IMR-90 (cell line): ENCODE measurements at regions not wholly inside any gene's neighbourhood (a gene's known extent, or its start where the extent isn't known, plus 50 kb on each side); places are given as distances from the start of the nearest gene placed in this dataset.

Experiments used
- ATAC-seq: fragments of 200-7000 bp; cut with Tn5 transposase; 2 replicates; pipeline ENCODE4 v1.9.1; 2020; ENCODE audit warnings: low read depth, mild to moderate bottlenecking, moderate library complexity
- BruUV-seq: library from RNA; stranded (reverse); fragments of 400-500 nt; replicated peaks from 2 replicates; lab custom pipeline; 2021; lab: Mats Ljungman, UMichigan
- CTCF ChIA-PET: fragments of 300-600 bp; formaldehyde crosslinking; extraction: SDS; loops from one replicate; lab custom pipeline; 2021; ENCODE audit warnings: antibody characterized with exemption; lab: Yijun Ruan, JAX
- POLR2A ChIA-PET: fragments of 300-600 bp; sonication (Branson Sonifier 250); formaldehyde crosslinking; loops from one replicate; lab custom pipeline; 2022; ENCODE audit warnings: antibody characterized with exemption; ENCODE audit not compliant: unreplicated experiment; lab: Charles Lee
- DNase-seq: peaks from one replicate; pipeline ENCODE4 v3.0.0; 2013
- H2AFZ ChIP-seq: replicated peaks from 2 replicates; pipeline ENCODE3; 2013; ENCODE audit warnings: low read length, mild to moderate bottlenecking; ENCODE audit not compliant: poor library complexity
- H2AK5ac ChIP-seq: 2 replicates; pipeline ENCODE4 v1.6.1; 2013; ENCODE audit warnings: low read depth, low read length, inconsistent platforms
- H2AK9ac ChIP-seq: replicated peaks from 2 replicates; pipeline ENCODE3; 2013; ENCODE audit warnings: mild to moderate bottlenecking, low read depth, low read length, moderate library complexity; ENCODE audit not compliant: poor library complexity
- H2BK120ac ChIP-seq: 2 replicates; pipeline ENCODE4 v1.6.1; 2013; ENCODE audit warnings: low read depth, low read length, inconsistent platforms
- H2BK15ac ChIP-seq: 3 replicates; pipeline ENCODE4 v1.6.1; 2013; ENCODE audit warnings: low read depth, low read length, inconsistent platforms
- H2BK20ac ChIP-seq: 2 replicates; pipeline ENCODE4 v1.6.1; 2013; ENCODE audit warnings: low read depth, mild to moderate bottlenecking, inconsistent platforms, low read length, moderate library complexity
- H2BK5ac ChIP-seq: 2 replicates; pipeline ENCODE4 v1.6.1; 2013; ENCODE audit warnings: mild to moderate bottlenecking, low read depth, low read length, inconsistent platforms; ENCODE audit not compliant: poor library complexity, severe bottlenecking
- H3K14ac ChIP-seq: replicated peaks from 2 replicates; pipeline ENCODE4 v1.6.1; 2013; ENCODE audit warnings: low read depth, low read length, inconsistent platforms
- H3K18ac ChIP-seq: 2 replicates; pipeline ENCODE4 v1.6.1; 2013; ENCODE audit warnings: low read depth, low read length, control low read depth
- H3K23ac ChIP-seq: 2 replicates; pipeline ENCODE4 v1.6.1; 2013; ENCODE audit warnings: low read depth, low read length, inconsistent platforms
- H3K27ac ChIP-seq: 2 replicates; pipeline ENCODE4 v1.5.1; 2013; ENCODE audit warnings: mild to moderate bottlenecking, control low read depth, low read length; ENCODE audit not compliant: insufficient read depth
- H3K27me3 ChIP-seq: 2 replicates; pipeline ENCODE4 v1.6.1; 2013; ENCODE audit warnings: low read length; ENCODE audit not compliant: control insufficient read depth, insufficient read depth
- H3K36me3 ChIP-seq: 2 replicates; pipeline ENCODE4 v1.6.1; 2013; ENCODE audit warnings: low read length, mixed read lengths; ENCODE audit not compliant: control insufficient read depth, insufficient read depth
- H3K4ac ChIP-seq: 2 replicates; pipeline ENCODE4 v1.6.1; 2013; ENCODE audit warnings: low read depth, low read length, inconsistent platforms
- H3K4me1 ChIP-seq: 2 replicates; pipeline ENCODE4 v1.6.1; 2013; ENCODE audit warnings: low read length, mixed read lengths; ENCODE audit not compliant: control insufficient read depth, insufficient read depth
- H3K4me2 ChIP-seq: 2 replicates; pipeline ENCODE4 v1.6.1; 2013; ENCODE audit warnings: low read depth, mild to moderate bottlenecking, control low read depth, low read length, moderate library complexity
- H3K4me3 ChIP-seq: 2 replicates; pipeline ENCODE4 v1.5.1; 2013; ENCODE audit warnings: low read depth, mild to moderate bottlenecking, control low read depth, low read length, moderate library complexity; ENCODE audit not compliant: insufficient read depth
- H3K56ac ChIP-seq: 2 replicates; pipeline ENCODE4 v1.6.1; 2013; ENCODE audit warnings: low read length, inconsistent platforms; ENCODE audit not compliant: insufficient read depth; ENCODE audit errors: extremely low read depth
- H3K79me1 ChIP-seq, 2 experiments: 2 replicates each; pipeline ENCODE4 v1.6.1; 2013; ENCODE audit warnings: low read length in 2 of 2, inconsistent platforms in 1 of 2, low read depth in 1 of 2
- H3K9ac ChIP-seq: 2 replicates; pipeline ENCODE4 v1.6.1; 2013; ENCODE audit warnings: low read depth, low read length, control low read depth
- H3K9me1 ChIP-seq: 2 replicates; pipeline ENCODE4 v1.6.1; 2013; ENCODE audit warnings: low read length, inconsistent platforms; ENCODE audit not compliant: insufficient read depth
- H3K9me3 ChIP-seq: 2 replicates; pipeline ENCODE4 v1.6.1; 2013; ENCODE audit warnings: low read length; ENCODE audit not compliant: control insufficient read depth, insufficient read depth
- H4K20me1 ChIP-seq: 2 replicates; pipeline ENCODE4 v1.6.1; 2013; ENCODE audit warnings: low read length, inconsistent platforms; ENCODE audit not compliant: insufficient read depth
- H4K5ac ChIP-seq: 2 replicates; pipeline ENCODE4 v1.6.1; 2013; ENCODE audit warnings: mild to moderate bottlenecking, low read depth, low read length, control low read depth
- H4K8ac ChIP-seq, 2 experiments: 2 replicates each; pipeline ENCODE4 v1.6.1; 2013; ENCODE audit warnings: low read depth in 2 of 2, low read length in 2 of 2, control low read depth in 1 of 2, inconsistent platforms in 1 of 2
- H4K91ac ChIP-seq: 2 replicates; pipeline ENCODE4 v1.6.1; 2013; ENCODE audit warnings: low read depth, low read length, inconsistent platforms; ENCODE audit not compliant: insufficient read depth
- BHLHE40 ChIP-seq: fragments of 150-350 bp; IDR thresholded peaks from 2 replicates; pipeline ENCODE4 v1.6.1; 2016; ENCODE audit warnings: mild to moderate bottlenecking, low read depth, low read length
- CEBPB ChIP-seq: IDR thresholded peaks from 2 replicates; pipeline ENCODE4 v1.6.1; 2012; ENCODE audit warnings: low read depth, low read length, improper control_type of control experiment
- CHD1 ChIP-seq: IDR thresholded peaks from 2 replicates; pipeline ENCODE4 v1.6.1; 2012; ENCODE audit warnings: low read depth, low read length, improper control_type of control experiment
- FOS ChIP-seq: fragments of 150-350 bp; IDR thresholded peaks from 2 replicates; pipeline ENCODE4 v1.6.1; 2016; ENCODE audit warnings: low read depth, low read length
- MAFK ChIP-seq: IDR thresholded peaks from 2 replicates; pipeline ENCODE4 v1.6.1; 2012; ENCODE audit warnings: low read depth, low read length, improper control_type of control experiment
- MAZ ChIP-seq: IDR thresholded peaks from 2 replicates; pipeline ENCODE4 v1.6.1; 2012; ENCODE audit warnings: low read depth, mild to moderate bottlenecking, low read length, improper control_type of control experiment, moderate library complexity, borderline replicate concordance
- MXI1 ChIP-seq: IDR thresholded peaks from 2 replicates; pipeline ENCODE4 v1.6.1; 2012; ENCODE audit warnings: low read depth, mild to moderate bottlenecking, low read length, moderate library complexity, borderline replicate concordance
- NFE2L2 ChIP-seq: fragments of 150-350 bp; IDR thresholded peaks from 2 replicates; pipeline ENCODE4 v1.6.1; 2016; ENCODE audit warnings: low read depth, mild to moderate bottlenecking, low read length
- POLR2A ChIP-seq: IDR thresholded peaks from 2 replicates; pipeline ENCODE4 v1.6.1; 2012; ENCODE audit warnings: mild to moderate bottlenecking, low read depth, low read length
- RAD21 ChIP-seq: IDR thresholded peaks from 2 replicates; pipeline ENCODE4 v1.6.1; 2012; ENCODE audit warnings: low read length, improper control_type of control experiment
- RCOR1 ChIP-seq: IDR thresholded peaks from 2 replicates; pipeline ENCODE4 v1.6.1; 2012; ENCODE audit warnings: mild to moderate bottlenecking, low read length, improper control_type of control experiment; ENCODE audit not compliant: insufficient replicate concordance
- RFX5 ChIP-seq: IDR thresholded peaks from 2 replicates; pipeline ENCODE4 v1.8.0; 2012; ENCODE audit warnings: low read depth, mild to moderate bottlenecking, low read length, moderate library complexity
- SMC3 ChIP-seq: fragments of 150-350 bp; IDR thresholded peaks from 2 replicates; pipeline ENCODE4 v1.6.1; 2016; ENCODE audit warnings: low read depth, mild to moderate bottlenecking, antibody characterized with exemption, low read length, moderate library complexity
- WGBS, 2 experiments: methylation state at CpG; one replicate each; pipeline versions ENCODE4 v1.1.5 to v1.1.7; 2013; ENCODE audit warnings: missing lambda C conversion rate in 2 of 2; ENCODE audit not compliant: insufficient read length in 1 of 2; ENCODE audit errors: extremely low coverage in 2 of 2; 5-methylcytosine and 5-hydroxymethylcytosine counted together
- dilution Hi-C: fragments of 300-500 bp; cut with HindIII; formaldehyde crosslinking; loops from one replicate; pipeline ENCODE4 v1.14.3; 2018; ENCODE audit warnings: low sequenced_read_pairs; ENCODE audit not compliant: unreplicated experiment
- in situ Hi-C: fragments of 300-500 bp; cut with MboI; formaldehyde crosslinking; loops from 3 replicates; pipeline ENCODE4 v1.14.3; 2019; ENCODE audit warnings: low sequenced_read_pairs, inconsistent platforms, mixed read lengths
- intact Hi-C: fragments of 100-400 bp; cut with micrococcal nuclease; formaldehyde crosslinking; loops from 2 replicates; pipeline ENCODE4 v1.10.0; 2022
- TF ChIP-seq, protein P1 (sequence below): fragments of 150-350 bp; IDR thresholded peaks from 2 replicates; pipeline ENCODE4 v1.6.1; 2016; ENCODE audit warnings: low read depth, mild to moderate bottlenecking, low read length, moderate library complexity, borderline replicate concordance
- TF ChIP-seq, protein P2 (sequence below): conservative IDR thresholded peaks from 2 replicates; pipeline ENCODE4 v1.5.1; 2012; ENCODE audit warnings: mild to moderate bottlenecking, low read depth, low read length, improper control_type of control experiment
- TF ChIP-seq, protein P3 (sequence below): fragments of 150-350 bp; IDR thresholded peaks from 2 replicates; pipeline ENCODE4 v1.6.1; 2017; ENCODE audit warnings: mild to moderate bottlenecking, antibody characterized with exemption, low read length, low read depth

DNA sequence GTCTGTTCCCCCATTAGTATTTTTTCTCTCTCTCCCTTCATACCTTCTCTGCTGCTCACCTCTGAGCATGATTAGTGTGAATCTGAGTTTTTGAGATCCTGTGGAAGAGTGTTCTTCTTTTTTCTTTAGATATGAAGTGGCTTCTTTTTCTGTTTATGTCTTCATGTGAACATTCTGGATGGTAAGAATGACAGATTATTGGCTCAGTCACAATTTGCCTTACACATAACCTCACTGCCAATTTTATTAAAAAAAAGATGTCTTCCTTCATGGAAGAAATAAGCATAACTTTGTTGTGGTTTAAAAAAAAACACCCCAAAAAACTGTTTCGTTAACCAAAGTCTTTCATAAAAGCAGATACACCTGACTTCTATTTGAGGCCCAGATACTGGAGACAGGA, 539.1 kb downstream of the PLCL1 start:
- no peaks in the 10 kb centered on the region for H3K4me1 ChIP-seq
- H2BK20ac ChIP-seq = no peak overlapping the region
- no peaks in the 10 kb centered on the region for H3K79me1 ChIP-seq
- no peak overlapping the region for H3K4me3 ChIP-seq
- H3K18ac ChIP-seq = no peak overlapping the region
- no peak overlapping the region for H3K56ac ChIP-seq
- ChIA-PET POLR2A (no interaction called here), CTCF (no interaction called here)
- no peaks in the 10 kb centered on the region for H3K9me1 ChIP-seq
- no peak overlapping the region for H3K4ac ChIP-seq
- no peak overlapping the region for H2BK15ac ChIP-seq
- no TSS peak for BruUV-seq
- no peak overlapping the region for H3K23ac ChIP-seq
- TF ChIP-seq RAD21 (no peak), RFX5 (no peak), MXI1 (no peak), MAZ (no peak), RCOR1 (no peak), CEBPB (no peak), NFE2L2 (no peak), CHD1 (no peak), POLR2A (no peak), SMC3 (no peak), FOS (no peak), BHLHE40 (no peak), MAFK (no peak)
- TF ChIP-seq, protein P1, sequence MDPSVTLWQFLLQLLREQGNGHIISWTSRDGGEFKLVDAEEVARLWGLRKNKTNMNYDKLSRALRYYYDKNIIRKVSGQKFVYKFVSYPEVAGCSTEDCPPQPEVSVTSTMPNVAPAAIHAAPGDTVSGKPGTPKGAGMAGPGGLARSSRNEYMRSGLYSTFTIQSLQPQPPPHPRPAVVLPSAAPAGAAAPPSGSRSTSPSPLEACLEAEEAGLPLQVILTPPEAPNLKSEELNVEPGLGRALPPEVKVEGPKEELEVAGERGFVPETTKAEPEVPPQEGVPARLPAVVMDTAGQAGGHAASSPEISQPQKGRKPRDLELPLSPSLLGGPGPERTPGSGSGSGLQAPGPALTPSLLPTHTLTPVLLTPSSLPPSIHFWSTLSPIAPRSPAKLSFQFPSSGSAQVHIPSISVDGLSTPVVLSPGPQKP = no peak
- TF ChIP-seq, protein P2, sequence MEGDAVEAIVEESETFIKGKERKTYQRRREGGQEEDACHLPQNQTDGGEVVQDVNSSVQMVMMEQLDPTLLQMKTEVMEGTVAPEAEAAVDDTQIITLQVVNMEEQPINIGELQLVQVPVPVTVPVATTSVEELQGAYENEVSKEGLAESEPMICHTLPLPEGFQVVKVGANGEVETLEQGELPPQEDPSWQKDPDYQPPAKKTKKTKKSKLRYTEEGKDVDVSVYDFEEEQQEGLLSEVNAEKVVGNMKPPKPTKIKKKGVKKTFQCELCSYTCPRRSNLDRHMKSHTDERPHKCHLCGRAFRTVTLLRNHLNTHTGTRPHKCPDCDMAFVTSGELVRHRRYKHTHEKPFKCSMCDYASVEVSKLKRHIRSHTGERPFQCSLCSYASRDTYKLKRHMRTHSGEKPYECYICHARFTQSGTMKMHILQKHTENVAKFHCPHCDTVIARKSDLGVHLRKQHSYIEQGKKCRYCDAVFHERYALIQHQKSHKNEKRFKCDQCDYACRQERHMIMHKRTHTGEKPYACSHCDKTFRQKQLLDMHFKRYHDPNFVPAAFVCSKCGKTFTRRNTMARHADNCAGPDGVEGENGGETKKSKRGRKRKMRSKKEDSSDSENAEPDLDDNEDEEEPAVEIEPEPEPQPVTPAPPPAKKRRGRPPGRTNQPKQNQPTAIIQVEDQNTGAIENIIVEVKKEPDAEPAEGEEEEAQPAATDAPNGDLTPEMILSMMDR = no peak
- TF ChIP-seq, protein P3, sequence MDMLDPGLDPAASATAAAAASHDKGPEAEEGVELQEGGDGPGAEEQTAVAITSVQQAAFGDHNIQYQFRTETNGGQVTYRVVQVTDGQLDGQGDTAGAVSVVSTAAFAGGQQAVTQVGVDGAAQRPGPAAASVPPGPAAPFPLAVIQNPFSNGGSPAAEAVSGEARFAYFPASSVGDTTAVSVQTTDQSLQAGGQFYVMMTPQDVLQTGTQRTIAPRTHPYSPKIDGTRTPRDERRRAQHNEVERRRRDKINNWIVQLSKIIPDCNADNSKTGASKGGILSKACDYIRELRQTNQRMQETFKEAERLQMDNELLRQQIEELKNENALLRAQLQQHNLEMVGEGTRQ = no peak
- H3K36me3 ChIP-seq = no peaks in the 10 kb centered on the region
- no peaks in the 10 kb centered on the region for H3K27me3 ChIP-seq
- dilution Hi-C loops (no loop called here), intact Hi-C loops (no loop called here), in situ Hi-C loops (no loop called here)
- no CpG with 5 or more reads among the region's 1 CpG for WGBS, 2 experiments
- H4K5ac ChIP-seq = no peak overlapping the region
- H2AK5ac ChIP-seq = no peak overlapping the region
- H3K14ac ChIP-seq = no peak overlapping the region
- no peak overlapping the region for H3K4me2 ChIP-seq
- no peak overlapping the region for H2AFZ ChIP-seq
- no peak overlapping the region for H2BK120ac ChIP-seq
- no peak overlapping the region for H2BK5ac ChIP-seq
- H4K20me1 ChIP-seq = no peaks in the 10 kb centered on the region
- H3K9me3 ChIP-seq = no peaks in the 10 kb centered on the region
- no peak overlapping the region for H2AK9ac ChIP-seq
- DNase-seq = no peak
- no peak overlapping the region for H3K27ac ChIP-seq
- ATAC-seq = no peak
- H4K8ac ChIP-seq = no peak overlapping the region
- no peak overlapping the region for H4K91ac ChIP-seq
- H3K9ac ChIP-seq = no peak overlapping the region
